ENCODE measurements at regions not wholly inside any gene's neighbourhood (a gene's known extent, or its start where the extent isn't known, plus 50 kb on each side); places are given as distances from the start of the nearest gene placed in this dataset.
"Not testable (repeated sequence)": the region's sequence is repeated elsewhere in the genome, so short reads cannot be mapped to it uniquely, and the experiment has no call there.

DNA sequence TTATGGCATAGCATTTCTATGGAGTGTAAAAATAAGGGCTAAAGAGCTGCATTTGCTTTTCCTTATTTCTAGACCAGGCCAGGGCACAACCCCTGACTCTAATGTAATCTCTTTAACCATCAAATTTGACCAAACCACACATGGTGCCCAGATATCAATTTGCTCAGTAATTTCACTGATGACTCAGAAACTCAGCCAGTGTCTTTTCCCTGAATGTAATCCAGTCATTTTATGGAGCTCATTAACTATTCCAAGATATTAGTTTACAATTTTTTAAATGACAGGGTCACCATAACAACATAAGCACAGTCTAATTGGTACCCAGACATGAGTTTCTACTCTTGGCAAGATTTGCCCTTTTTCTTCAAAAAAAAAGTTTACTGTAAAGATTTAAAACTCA is 270.8 kb upstream of the AGAP1 start:
- DNase-seq = no peak

DNA sequence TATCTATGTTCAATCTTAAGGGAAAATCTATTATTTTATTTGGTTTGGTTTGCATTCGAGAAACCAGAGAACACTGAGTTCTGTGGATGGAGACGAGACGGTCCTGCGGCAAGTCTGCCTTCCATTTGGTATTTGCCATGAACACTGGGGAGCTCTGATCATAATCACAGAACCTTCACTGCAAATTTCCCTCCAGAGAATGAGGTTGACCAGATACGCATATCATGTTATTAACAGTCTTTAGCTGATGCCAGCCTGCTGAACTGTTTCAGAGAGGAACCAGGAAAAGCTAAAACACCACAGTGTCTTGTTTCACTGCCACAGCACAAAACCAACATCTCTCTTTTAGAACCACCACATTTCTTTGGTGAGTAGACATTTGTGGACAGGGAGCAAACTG is 269.4 kb upstream of the AGAP1 start:
- no peak for DNase-seq

DNA sequence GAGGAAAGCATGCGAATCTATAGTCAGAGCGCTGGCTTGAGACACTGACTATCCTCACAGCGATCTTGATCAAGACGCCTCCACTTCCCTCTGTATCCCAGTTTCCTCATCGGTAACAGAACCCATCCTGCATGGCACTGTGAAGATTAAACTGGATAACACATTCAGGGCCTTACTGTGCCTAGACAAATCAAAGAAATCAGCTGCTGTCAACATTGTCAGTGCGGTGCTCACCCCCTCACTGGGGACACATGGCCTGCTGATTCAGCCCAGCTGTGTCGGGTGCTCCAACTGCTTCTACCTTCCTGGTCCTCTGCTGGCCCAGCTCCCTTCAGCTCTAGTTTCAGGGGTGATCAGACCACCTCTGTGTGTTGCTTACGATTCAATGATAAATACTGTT is 268.6 kb upstream of the AGAP1 start:
- DNase-seq = no peak

DNA sequence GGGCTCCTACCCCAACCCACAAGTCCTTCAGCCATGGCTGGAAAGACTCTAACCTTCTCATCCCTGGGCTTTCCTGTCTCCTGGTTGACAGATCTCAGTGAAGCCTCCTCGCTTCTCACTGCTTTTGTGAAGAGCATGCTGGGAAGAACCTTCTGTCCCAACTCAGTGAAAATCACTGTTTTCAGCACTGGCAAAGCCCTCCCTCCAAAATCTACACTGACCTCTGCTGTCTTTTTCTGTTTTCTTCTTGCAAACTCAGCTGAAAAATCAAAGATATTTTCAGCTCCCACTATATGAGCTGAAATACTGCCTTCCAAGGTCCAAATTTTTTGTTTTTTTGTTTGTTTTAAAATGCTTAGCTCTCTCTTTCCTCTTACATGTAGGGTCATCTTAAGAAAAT is 266.3 kb upstream of the AGAP1 start:
- DNase-seq = no peak

DNA sequence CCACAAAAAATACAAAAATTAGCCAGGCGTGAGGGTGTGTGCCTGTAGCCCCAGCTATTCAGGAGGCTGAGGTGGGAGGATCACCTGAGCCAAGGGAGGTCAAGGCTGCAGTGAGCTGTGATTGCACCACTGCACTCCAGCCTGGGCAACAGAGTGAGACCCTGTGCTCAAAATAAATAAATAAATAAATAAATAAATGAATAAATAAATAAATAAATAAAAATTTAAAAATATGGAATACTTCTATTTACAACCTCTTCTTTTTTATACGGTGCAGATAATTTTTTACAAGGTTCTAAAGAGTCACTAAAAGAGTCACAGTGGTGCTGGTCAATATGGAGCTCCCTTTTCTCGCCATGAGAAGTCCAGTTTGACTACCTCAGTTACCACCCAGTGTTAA is 265.4 kb upstream of the AGAP1 start:
- DNase-seq = not testable (repeated sequence)

DNA sequence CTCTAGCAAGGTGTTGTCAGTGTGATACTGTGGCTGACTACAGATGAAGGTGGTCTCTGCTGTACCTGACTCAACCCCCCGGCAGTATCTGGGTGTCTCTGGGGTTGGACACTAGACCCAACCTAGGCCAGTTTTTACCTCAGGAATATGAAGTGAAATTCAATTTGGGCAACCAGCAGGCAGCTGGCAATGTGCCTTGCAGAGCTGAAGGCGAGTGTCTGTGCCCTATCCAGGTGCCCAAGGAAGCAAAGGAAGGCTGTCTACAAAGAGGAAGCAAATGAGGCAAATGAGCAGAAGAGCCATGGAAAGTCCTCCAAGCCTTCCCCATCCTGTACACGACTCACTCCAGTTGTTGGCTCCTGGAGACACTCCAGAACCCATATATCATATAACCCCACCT is 264.6 kb upstream of the AGAP1 start:
- no peak for DNase-seq

DNA sequence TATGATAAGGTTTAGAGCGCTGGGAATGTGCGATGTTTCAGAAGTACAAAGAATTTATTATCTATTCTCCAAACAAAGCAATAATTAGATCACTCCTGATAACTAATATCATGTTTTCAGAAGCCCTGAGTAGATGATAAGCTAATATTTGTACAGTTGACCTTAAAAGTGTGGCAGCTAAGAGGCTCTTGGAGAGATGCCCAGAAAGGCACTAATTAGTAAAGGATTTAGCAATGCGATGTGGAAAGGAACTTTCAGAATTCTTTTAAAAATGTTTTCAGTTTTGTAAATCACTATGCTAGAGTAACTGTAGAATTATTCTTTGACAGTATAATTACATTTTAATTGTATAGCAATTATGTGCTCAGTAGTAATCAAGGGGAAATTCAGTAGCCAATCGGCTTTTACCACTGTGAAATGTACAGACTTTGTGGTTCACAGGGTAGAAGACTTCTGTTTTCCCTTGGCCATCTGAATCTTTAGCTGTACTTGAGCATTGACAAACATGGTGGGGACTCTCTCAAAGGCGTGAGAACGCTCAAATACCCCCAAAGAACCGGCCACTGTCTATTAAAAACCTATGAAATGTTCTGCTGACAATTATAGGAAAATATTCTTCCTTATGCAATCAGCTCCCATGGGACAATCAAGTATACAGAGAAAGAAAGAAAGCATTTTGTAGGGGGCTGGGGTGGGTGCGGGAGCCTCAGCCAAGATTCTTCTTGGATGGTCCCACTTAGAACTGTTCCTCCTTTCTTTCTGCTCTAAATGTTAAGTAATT is 262.8 kb upstream of the AGAP1 start:
- DNase-seq = peak; percentile 11 to 51

DNA sequence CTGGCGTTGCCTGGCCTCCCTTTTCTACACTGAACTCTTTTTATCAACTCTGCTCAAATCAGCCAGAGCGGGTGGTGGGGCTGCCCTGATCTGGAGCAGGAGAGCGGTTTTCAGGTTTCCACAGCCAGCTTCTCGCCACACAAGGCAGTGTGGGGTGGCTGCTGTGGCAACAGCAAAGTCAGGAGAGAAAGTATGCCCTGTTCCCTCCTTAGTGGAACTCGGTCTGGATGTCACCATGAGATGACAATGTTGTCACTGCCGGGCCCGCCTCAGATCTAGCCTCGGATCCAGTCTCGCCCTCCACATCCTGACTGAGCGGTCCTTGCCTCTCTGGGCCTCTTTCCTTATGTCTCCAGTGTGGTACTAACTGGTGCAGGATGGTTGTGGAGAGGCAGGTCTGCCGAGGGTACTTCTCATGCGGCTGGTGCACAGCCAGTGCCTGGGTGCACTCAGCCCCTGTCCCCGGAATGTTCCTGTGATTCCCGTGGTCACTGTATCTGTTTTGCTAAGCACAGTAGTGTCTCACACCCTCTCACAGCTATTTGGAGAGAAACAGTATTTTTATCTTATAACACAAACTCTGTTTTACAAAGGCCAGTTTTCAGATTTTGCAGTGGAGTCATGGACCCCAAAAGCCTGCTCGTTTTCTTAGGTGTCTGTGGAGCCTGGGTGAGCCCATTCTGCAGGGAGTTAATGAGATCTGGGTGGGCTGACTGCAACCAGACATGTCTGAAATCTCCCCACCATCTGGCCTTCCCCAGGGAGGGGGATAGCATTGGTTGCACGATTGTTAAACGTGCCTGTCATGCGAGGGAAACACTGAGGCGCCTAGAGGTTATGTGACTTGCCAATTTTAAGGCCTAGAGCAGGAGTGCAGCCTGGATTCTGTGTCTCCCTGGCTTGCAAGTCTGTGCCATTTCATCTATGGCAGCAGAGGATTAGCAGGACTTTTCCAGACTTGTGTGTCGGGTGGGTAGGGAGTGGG is 261.1 kb upstream of the AGAP1 start:
- DNase-seq = peak; percentile 76 to 93

DNA sequence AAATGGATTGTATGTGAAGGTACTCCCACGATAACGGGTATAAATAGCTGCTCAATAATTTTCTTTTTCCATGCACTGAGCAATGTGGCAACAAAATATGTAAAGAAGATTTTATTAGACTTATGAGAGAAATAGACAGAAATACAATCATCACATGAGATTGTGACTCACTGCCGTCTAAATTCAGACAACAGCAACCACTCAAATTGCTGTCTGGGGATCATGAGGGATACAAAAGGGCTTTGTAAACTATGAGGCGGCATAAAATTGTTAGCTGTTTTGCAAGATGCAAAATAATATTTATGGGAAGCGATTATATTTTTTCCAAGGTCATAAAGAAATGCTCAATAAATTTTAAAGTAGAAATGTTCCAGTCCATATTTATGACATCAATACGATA is 259.1 kb upstream of the AGAP1 start:
- no peak for DNase-seq

DNA sequence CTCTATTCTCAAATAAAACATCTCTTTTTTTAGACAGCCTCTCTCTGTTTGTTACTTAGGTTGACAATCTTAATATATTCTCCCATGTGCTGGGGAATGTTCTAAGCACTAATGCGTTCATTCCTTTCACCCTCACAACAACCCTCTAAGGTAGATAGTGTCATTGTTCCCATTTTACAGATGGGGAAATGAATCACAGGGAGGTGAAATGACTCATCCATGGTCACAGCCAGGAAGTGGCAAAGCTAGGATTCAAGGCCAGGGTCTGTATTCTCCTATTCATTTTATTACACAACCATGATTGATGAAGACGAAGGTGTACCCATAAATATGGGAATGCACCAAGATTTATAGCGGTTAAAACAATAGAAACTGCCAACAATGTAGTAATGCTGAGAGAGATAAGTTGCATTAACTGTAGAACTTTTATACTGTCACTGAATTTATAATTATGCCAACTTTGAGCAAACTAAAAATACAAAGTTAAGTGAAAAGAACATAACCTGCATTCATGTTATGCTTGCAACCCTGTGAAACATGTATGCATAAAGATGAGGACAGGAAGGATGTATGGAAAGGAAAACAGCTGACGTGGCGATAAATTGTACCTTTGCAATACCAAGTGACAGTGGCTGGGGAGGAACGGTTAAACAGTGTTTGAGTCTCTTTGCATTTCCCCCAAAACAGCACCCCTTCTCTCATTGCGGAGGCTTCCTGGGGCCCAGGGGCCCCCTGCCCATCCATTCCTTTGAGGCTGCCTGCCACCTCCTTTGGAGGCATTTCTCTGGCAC is 257.7 kb upstream of the AGAP1 start:
- no peak for DNase-seq

DNA sequence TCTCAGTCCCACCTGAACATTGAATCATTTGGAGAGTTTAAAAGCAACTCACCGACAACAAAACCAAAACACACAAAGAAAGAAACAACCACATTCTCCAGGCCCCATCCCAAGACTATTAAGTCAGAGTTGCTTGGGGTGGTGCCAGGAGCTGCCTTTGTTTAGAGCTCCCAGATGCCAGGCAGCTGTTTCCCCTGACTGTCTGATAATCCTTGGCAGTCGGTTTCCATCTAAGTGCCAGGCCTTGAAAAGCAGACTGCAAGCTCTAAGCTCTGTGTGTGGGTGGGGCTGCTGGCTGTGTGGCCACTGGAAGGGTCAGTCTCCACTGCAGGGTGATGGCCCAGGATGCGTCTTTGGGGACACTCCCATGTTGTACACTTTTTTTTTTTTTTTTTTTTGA is 255.3 kb upstream of the AGAP1 start:
- DNase-seq = peak; percentile 51 to 79

DNA sequence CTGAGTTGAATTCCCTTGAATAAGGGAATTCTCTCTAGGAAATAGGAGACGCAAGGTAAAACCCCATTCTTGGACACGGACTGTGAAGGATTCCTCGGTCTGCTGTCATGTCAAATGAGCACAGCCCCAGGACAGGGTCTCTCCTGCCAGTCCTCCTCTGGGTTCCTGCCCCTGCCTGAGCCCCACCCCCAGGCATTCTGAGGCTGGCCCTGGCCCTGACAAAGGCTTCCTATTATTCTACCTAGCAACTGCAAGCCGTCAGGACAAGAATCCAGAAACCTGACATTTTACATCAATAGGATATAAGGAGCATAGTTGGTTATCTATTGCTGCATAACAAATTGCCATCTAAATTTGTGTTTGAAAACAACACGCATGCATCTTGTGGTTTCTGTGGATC is 253.3 kb upstream of the AGAP1 start:
- DNase-seq = no peak

DNA sequence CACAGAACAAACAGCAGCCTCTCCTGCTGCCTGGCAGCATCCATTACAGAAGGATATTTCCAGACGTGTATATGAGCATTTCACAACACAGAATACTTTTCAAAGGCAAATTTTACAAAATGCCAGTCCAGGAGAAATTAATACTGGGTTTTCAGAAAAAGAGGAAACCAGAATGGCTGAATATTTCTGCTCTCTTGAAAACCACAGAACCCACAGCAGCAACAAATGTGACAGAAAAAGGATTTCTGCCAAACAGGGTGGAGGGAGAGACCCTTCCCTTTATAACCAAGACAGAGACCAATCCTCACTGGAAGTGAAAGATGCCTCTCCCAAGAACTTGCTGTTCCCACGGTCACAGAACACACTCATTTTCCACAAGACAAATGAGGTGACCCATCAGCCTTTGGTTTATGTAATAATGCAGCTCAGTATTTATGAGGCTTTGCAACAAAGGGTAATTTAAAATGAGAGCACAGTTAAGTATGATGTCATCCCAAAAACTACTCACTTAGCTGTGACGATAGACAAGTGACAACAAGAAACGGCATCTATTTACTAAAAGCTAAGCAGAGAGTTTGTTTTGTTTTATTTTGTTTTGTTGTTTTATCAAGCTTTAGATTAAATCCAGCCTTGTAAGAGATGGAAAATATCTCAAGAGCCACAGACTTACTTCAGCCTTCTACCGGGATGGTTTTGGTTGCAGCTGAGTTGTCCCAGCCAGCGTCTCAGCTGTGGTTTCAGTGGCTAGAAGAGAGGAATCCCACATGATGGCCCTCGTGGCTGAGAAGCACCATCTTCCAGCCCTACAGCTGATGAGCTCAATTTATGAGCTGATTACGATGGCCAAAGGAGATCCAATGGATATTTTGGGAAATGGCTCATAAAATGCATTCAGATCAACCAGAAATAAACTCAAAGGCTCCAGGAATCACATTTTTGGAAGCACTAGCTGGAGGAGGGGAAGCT is 249.3 kb upstream of the AGAP1 start:
- DNase-seq = no peak

DNA sequence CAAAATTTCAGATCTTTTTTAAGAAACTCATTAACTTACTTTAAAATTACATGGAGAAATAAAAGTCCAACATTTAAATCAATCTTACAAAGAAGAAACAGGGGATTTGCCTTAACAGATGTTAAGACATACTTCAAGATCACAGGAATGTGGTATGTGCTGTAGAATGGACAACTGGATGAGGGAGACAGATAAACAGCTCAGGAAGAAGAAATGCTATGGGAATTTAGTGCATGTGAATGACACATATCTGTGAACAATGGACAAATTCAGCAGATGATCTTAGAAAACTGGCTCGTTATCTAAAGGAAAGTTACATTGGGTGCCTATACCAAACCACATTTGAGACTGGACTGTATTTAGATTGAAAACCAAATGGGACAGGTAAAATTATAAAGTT is 246.8 kb upstream of the AGAP1 start:
- DNase-seq = no peak

DNA sequence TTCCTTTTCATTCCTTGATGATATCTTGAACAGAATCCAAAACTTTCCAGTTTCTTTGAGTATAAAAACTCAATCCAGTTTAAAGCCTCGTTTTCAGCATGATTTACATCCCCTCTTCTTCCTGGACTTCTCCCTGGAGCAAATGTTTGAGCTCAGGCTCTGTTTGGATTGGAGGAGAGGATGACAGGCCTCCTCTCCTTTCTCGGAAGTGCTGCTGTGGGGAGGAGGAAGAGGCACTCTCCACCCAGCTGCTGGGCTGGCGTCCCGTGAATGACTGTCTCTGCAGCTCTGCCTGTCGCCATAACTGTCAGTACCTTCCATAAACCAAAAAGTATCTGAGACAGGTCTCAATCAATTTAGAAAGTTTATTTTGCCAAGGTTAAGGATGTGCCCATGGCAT is 238.2 kb upstream of the AGAP1 start:
- DNase-seq = no peak

DNA sequence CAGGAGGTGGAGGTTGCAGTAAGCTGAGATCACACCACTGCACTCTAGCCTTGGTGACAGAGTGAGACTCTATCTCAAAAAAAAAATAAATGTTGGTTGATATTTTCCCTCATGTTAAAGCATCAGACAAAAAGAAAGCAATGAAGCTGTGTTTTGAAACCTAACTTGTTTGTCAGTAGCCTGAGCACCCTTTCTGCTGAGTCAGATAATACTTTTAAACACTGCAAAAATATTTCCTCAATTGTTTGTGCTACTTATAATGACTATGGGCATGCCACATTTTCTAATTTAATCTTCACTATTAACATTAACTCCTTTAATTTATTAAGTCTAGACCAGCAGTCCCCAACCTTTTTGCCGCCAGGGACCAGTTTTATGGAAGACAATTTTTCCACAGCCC is 236.3 kb upstream of the AGAP1 start:
- DNase-seq = no peak

DNA sequence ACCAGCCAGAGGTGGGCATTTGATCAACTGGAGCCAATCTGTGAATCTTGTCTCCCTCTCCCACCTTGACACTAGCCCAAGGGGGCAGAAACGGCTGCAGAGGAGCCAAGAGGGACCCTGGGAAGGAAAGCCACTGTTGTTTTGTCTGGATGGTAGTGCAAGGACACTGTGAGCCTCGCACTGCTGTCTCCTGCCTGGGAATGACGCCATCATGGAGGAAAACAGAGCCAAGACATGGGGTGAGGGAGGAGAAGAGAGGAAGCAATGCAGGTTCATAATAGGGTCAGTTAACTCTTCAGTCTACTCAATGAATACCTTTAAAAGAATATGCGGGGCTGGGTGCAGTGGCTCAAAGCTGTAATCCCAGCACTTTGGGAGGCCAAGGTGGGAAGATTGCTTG is 231.1 kb upstream of the AGAP1 start:
- DNase-seq = no peak

DNA sequence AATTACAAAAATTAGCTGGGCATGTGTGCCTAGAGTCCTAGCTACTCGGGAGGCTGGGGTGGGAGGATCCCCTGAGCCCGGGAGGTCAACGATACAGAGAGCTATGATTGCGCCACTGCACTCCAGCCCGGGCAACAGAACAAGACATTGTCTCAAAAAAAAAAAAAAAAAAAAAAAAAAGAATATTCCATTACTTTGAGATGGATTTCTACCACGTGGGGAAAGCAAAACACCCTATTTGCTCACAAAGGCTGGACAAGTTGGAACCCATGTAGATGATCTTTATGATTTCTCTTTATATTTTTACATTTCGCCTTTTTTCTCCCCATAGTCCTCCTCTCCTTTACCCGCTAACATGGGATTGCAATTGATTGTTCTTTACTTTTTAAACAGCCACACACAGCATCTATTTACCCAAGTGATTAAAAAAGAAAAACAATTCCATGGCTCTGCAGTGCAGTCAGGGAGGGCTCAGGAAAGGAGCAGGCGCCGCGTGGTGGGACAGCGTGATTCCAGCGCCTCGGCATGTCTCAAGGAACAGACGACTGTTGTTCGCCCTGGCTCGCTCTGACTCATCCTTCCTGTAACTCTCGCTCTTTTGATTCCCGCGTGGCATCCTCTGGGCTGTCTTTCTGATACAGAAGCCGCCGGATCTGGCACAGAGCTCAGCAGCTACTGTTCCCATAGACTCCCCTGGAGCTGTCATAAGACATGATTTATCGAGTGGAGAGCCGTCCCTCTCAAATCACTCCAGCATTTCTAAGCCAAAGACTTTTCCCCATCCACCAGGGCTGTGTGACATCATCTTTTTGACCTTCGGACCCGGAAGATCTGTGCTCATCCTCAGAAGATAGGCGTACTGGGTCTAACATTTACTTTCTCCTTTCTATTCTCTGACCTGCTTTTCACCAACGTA is 230.4 kb upstream of the AGAP1 start:
- no peak for DNase-seq

DNA sequence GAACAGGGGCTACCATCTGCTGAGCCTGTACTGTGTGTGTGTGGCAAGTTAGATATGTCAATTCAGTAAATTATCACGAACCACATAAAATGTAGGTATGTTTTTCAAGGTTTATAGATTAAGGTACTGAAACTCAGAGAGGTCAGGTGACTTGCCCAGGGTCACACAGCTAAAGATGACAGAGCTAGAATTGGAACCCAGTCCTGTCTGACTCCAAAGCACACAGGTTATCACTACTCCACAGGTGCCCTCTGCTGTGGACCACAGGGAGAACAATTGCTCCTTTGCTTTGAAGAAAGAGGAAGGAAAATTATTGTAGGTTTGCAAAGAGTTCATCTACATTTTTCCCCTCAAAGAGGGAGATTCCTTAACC is 229.7 kb upstream of the AGAP1 start:
- DNase-seq = no peak

DNA sequence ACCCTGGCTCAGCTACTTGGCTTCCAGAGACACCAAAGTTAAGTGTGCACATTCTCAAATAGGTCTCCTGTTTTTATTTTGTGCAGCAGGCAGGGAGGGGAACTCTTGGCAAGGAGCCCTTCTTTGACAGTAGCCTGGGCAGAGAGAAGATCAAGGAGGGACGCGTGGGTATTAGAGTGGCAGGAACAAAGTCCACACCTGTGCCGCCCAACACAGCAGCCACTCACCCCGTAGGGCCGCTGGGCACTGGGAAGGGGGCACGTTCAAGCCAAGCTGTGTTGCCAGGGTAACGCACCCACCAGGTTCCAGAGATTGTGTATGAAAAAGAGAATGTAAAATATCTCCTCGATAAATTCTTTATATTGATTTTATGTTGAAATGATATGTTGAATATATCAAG is 229.3 kb upstream of the AGAP1 start:
- DNase-seq = no peak

DNA sequence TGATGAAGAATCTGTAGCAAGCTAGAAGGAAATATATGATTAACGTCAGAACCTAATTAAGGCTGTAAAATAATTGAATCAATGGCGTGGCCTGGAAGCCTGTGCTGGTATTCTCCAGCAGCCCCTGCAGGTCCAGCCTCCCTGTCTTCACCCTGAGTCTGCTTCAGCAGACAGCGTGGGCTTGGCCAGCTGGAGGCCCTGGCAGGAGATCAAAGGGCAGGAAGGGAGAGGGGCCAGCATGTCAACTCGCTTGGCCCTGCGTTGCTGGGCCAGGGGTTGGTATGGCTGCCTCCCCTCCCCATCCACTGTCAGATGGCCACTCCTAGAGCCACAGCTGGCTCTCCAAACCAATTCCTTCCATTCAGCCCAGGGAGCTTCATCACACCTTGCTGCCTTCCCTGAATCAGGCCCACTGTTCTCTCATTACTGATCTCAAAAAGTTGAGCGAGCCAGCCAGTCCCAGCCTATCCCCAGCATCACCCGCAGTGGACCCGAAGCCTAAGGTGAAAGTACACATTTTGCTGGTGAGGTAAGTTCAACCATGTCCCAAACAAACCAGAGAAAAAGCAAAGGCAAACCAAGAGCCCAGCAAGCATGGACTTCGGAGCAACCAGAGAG is 228.4 kb upstream of the AGAP1 start:
- no peak for DNase-seq
